ENCODE measurements at regions not wholly inside any gene's neighbourhood (a gene's known extent, or its start where the extent isn't known, plus 50 kb on each side); places are given as distances from the start of the nearest gene placed in this dataset.
A peak's percentile ranks its signal among the peaks of the same experiment; 100 is the strongest.

DNA sequence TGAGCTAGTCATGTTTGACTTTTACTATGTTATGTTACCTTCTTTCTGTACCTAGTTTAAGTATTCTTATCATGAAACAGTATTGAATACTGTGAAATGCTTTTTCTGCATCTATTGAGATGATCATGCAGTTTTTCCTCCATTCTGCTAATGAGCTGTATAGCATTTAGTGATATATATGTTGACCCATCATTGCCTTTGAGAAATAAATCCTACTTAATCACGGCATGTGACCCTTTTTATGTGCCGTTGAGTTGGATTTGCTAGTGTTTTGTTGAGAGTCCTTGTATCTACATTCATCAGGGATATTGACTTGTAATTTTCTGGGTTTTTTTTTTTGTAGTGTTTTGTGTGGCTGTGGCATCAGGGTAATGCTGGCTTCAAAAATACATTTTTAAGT, 537.7 kb upstream of the AADAT start:
- POLR2A ChIA-PET = no interaction called here
- TF ChIP-seq, protein P1, sequence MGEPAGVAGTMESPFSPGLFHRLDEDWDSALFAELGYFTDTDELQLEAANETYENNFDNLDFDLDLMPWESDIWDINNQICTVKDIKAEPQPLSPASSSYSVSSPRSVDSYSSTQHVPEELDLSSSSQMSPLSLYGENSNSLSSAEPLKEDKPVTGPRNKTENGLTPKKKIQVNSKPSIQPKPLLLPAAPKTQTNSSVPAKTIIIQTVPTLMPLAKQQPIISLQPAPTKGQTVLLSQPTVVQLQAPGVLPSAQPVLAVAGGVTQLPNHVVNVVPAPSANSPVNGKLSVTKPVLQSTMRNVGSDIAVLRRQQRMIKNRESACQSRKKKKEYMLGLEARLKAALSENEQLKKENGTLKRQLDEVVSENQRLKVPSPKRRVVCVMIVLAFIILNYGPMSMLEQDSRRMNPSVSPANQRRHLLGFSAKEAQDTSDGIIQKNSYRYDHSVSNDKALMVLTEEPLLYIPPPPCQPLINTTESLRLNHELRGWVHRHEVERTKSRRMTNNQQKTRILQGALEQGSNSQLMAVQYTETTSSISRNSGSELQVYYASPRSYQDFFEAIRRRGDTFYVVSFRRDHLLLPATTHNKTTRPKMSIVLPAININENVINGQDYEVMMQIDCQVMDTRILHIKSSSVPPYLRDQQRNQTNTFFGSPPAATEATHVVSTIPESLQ (CRISPR knock-in tag; IDR thresholded peaks at IDR 0.05) = no peak
- TF ChIP-seq NFE2L1 (CRISPR knock-in tag; IDR thresholded peaks at IDR 0.05) = no peak
- TF ChIP-seq, protein P2, sequence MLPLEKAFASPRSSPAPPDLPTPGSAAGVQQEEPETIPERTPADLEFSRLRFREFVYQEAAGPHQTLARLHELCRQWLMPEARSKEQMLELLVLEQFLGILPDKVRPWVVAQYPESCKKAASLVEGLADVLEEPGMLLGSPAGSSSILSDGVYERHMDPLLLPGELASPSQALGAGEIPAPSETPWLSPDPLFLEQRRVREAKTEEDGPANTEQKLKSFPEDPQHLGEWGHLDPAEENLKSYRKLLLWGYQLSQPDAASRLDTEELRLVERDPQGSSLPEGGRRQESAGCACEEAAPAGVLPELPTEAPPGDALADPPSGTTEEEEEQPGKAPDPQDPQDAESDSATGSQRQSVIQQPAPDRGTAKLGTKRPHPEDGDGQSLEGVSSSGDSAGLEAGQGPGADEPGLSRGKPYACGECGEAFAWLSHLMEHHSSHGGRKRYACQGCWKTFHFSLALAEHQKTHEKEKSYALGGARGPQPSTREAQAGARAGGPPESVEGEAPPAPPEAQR (CRISPR knock-in tag; IDR thresholded peaks at IDR 0.05) = no peak
- Mint-ChIP-seq H3K4me1 (no peaks in the 10 kb centered on the region), H3K27me3 (ENCODE audit: low read depth) (no peaks in the 10 kb centered on the region), H3K4me3 (no peak overlapping the region), H3K27ac (no peak overlapping the region), H3K36me3 (peaks cover 15% of the 10 kb centered on the region), H3K9me3 (peaks cover 33% of the 10 kb centered on the region)
- CTCF ChIA-PET = no interaction called here
- ATAC-seq (no peak), DNase-seq (ENCODE audit: low spot score) (no peak)

GRCh38 chr4:170623899-170624298, 534.1 kb upstream of the AADAT start:
- Mint-ChIP-seq H3K36me3 (no peaks in the 10 kb centered on the region), H3K27me3 (ENCODE audit: low read depth) (no peaks in the 10 kb centered on the region), H3K9me3 (peaks cover 5% of the 10 kb centered on the region; the same call in 1 of the 2 replicates), H3K27ac (no peak overlapping the region), H3K4me3 (no peak overlapping the region), H3K4me1 (no peaks in the 10 kb centered on the region)
- ChIA-PET POLR2A (no interaction called here), CTCF (interaction anchor here (0.7 kb wide), 1 partner anchor 1722 kb away, joined by 4 read pairs; no protein-coding TSS in a partner anchor)
- peak; percentile 46; the same call in 1 of the 2 replicates for ATAC-seq
- DNase-seq (ENCODE audit: low spot score) = no peak
- TF ChIP-seq GABPB1 (CRISPR knock-in tag; IDR thresholded peaks at IDR 0.05) = no peak
- TF ChIP-seq KAT7 (CRISPR knock-in tag; IDR thresholded peaks at IDR 0.05; ENCODE audit: borderline replicate concordance) = no peak
- TF ChIP-seq, protein P3, sequence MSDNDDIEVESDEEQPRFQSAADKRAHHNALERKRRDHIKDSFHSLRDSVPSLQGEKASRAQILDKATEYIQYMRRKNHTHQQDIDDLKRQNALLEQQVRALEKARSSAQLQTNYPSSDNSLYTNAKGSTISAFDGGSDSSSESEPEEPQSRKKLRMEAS (CRISPR knock-in tag; IDR thresholded peaks at IDR 0.05) = no peak
- no peak for TF ChIP-seq ZBTB21 (CRISPR knock-in tag; IDR thresholded peaks at IDR 0.05; ENCODE audit: borderline replicate concordance)
- no peak for TF ChIP-seq SOX15 (CRISPR knock-in tag; IDR thresholded peaks at IDR 0.05)
- TF ChIP-seq, protein P4, sequence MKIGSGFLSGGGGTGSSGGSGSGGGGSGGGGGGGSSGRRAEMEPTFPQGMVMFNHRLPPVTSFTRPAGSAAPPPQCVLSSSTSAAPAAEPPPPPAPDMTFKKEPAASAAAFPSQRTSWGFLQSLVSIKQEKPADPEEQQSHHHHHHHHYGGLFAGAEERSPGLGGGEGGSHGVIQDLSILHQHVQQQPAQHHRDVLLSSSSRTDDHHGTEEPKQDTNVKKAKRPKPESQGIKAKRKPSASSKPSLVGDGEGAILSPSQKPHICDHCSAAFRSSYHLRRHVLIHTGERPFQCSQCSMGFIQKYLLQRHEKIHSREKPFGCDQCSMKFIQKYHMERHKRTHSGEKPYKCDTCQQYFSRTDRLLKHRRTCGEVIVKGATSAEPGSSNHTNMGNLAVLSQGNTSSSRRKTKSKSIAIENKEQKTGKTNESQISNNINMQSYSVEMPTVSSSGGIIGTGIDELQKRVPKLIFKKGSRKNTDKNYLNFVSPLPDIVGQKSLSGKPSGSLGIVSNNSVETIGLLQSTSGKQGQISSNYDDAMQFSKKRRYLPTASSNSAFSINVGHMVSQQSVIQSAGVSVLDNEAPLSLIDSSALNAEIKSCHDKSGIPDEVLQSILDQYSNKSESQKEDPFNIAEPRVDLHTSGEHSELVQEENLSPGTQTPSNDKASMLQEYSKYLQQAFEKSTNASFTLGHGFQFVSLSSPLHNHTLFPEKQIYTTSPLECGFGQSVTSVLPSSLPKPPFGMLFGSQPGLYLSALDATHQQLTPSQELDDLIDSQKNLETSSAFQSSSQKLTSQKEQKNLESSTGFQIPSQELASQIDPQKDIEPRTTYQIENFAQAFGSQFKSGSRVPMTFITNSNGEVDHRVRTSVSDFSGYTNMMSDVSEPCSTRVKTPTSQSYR (CRISPR knock-in tag; IDR thresholded peaks at IDR 0.05) = no peak
- no peak for TF ChIP-seq TEAD4 (CRISPR knock-in tag; IDR thresholded peaks at IDR 0.05)
- TF ChIP-seq, protein P5, sequence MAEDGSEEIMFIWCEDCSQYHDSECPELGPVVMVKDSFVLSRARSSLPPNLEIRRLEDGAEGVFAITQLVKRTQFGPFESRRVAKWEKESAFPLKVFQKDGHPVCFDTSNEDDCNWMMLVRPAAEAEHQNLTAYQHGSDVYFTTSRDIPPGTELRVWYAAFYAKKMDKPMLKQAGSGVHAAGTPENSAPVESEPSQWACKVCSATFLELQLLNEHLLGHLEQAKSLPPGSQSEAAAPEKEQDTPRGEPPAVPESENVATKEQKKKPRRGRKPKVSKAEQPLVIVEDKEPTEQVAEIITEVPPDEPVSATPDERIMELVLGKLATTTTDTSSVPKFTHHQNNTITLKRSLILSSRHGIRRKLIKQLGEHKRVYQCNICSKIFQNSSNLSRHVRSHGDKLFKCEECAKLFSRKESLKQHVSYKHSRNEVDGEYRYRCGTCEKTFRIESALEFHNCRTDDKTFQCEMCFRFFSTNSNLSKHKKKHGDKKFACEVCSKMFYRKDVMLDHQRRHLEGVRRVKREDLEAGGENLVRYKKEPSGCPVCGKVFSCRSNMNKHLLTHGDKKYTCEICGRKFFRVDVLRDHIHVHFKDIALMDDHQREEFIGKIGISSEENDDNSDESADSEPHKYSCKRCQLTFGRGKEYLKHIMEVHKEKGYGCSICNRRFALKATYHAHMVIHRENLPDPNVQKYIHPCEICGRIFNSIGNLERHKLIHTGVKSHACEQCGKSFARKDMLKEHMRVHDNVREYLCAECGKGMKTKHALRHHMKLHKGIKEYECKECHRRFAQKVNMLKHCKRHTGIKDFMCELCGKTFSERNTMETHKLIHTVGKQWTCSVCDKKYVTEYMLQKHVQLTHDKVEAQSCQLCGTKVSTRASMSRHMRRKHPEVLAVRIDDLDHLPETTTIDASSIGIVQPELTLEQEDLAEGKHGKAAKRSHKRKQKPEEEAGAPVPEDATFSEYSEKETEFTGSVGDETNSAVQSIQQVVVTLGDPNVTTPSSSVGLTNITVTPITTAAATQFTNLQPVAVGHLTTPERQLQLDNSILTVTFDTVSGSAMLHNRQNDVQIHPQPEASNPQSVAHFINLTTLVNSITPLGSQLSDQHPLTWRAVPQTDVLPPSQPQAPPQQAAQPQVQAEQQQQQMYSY (CRISPR knock-in tag; IDR thresholded peaks at IDR 0.05) = no peak
- TF ChIP-seq ZNF423 (CRISPR knock-in tag; IDR thresholded peaks at IDR 0.05) = no peak
- TF ChIP-seq, protein P6, sequence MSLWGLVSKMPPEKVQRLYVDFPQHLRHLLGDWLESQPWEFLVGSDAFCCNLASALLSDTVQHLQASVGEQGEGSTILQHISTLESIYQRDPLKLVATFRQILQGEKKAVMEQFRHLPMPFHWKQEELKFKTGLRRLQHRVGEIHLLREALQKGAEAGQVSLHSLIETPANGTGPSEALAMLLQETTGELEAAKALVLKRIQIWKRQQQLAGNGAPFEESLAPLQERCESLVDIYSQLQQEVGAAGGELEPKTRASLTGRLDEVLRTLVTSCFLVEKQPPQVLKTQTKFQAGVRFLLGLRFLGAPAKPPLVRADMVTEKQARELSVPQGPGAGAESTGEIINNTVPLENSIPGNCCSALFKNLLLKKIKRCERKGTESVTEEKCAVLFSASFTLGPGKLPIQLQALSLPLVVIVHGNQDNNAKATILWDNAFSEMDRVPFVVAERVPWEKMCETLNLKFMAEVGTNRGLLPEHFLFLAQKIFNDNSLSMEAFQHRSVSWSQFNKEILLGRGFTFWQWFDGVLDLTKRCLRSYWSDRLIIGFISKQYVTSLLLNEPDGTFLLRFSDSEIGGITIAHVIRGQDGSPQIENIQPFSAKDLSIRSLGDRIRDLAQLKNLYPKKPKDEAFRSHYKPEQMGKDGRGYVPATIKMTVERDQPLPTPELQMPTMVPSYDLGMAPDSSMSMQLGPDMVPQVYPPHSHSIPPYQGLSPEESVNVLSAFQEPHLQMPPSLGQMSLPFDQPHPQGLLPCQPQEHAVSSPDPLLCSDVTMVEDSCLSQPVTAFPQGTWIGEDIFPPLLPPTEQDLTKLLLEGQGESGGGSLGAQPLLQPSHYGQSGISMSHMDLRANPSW (CRISPR knock-in tag; conservative IDR thresholded peaks at IDR 0.05; ENCODE audit: low read depth) = no peak
- no peak for TF ChIP-seq FOXP4 (CRISPR knock-in tag; IDR thresholded peaks at IDR 0.05)
- TF ChIP-seq, protein P1 (CRISPR knock-in tag; IDR thresholded peaks at IDR 0.05) = no peak
- no peak for TF ChIP-seq NFYB (CRISPR knock-in tag; conservative IDR thresholded peaks at IDR 0.05; ENCODE audit: low read depth)
- TF ChIP-seq CREB1 (CRISPR knock-in tag; IDR thresholded peaks at IDR 0.05) = no peak
- TF ChIP-seq GRHL2 (CRISPR knock-in tag; IDR thresholded peaks at IDR 0.05; ENCODE audit: insufficient replicate concordance, severe bottlenecking) = no peak
